H1 (cell line): ENCODE measurements at regions not wholly inside any gene's neighbourhood (a gene's known extent, or its start where the extent isn't known, plus 50 kb on each side); places are given as distances from the start of the nearest gene placed in this dataset.

Experiments
- RFX5 ChIP-seq: IDR thresholded peaks from 2 replicates; pipeline ENCODE4 v1.6.1; 2011; ENCODE audit warnings: low read depth, low read length, improper control_type of control experiment, borderline replicate concordance
- TF ChIP-seq, protein P1 (sequence below), 3 experiments: IDR thresholded peaks; 1 replicate in 2 of 3; 2 replicates in 1 of 3; pipeline versions ENCODE4 v1.5.1 to v1.6.1; 2011; ENCODE audit warnings: low read length in 3 of 3, mild to moderate bottlenecking in 3 of 3, inconsistent platforms in 2 of 3, low read depth in 1 of 3, moderate library complexity in 1 of 3; ENCODE audit not compliant: insufficient read depth in 1 of 3; ENCODE audit errors: control extremely low read depth in 1 of 3

DNA sequence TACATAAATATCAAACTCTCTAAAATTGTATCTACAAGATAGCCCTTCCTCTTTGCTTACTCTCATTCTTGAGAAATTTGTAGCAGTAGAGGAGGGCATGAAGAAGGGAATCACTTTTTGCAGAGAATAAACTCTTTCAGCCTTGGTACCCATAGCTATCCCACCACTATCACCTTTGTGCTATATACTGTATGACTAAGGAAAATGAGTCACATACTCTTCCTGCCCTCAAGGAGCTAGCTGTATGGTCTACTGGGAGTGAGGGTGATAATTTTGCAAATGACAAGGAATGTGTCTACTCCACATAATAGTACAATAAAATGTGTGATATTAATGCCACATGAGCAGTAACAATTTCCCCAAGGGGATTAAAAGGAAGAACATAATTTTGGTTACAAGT, 184.6 kb upstream of the WSB1 start:
- TF ChIP-seq, protein P1, sequence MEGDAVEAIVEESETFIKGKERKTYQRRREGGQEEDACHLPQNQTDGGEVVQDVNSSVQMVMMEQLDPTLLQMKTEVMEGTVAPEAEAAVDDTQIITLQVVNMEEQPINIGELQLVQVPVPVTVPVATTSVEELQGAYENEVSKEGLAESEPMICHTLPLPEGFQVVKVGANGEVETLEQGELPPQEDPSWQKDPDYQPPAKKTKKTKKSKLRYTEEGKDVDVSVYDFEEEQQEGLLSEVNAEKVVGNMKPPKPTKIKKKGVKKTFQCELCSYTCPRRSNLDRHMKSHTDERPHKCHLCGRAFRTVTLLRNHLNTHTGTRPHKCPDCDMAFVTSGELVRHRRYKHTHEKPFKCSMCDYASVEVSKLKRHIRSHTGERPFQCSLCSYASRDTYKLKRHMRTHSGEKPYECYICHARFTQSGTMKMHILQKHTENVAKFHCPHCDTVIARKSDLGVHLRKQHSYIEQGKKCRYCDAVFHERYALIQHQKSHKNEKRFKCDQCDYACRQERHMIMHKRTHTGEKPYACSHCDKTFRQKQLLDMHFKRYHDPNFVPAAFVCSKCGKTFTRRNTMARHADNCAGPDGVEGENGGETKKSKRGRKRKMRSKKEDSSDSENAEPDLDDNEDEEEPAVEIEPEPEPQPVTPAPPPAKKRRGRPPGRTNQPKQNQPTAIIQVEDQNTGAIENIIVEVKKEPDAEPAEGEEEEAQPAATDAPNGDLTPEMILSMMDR (IDR thresholded peaks at IDR 0.05; ENCODE audit: control extremely low read depth in 1 of 3, insufficient read depth in 1 of 3, low read depth in 1 of 3, low read length in 3 of 3) = no peak
- TF ChIP-seq RFX5 = no peak
